IgD-negative memory B cell (primary cell): ENCODE measurements at regions not wholly inside any gene's neighbourhood (a gene's known extent, or its start where the extent isn't known, plus 50 kb on each side); places are given as distances from the start of the nearest gene placed in this dataset.
"Not testable (repeated sequence)": the region's sequence is repeated elsewhere in the genome, so short reads cannot be mapped to it uniquely, and the experiment has no call there.

Experiments used
- H3K27ac Mint-ChIP-seq, 3 donors: one replicate each; pipeline ENCODE4 v1.8.0; 2020 to 2022; ENCODE audit warnings: mild to moderate bottlenecking in 3 of 3, mixed read lengths in 3 of 3, moderate library complexity in 1 of 3
- H3K27me3 Mint-ChIP-seq: one replicate; pipeline ENCODE4 v1.8.0; 2021; ENCODE audit warnings: mixed read lengths
- H3K36me3 Mint-ChIP-seq: one replicate; pipeline ENCODE4 v1.8.0; 2020; ENCODE audit warnings: mild to moderate bottlenecking, mixed read lengths
- H3K4me1 Mint-ChIP-seq, 3 donors: one replicate each; pipeline ENCODE4 v1.8.0; 2020 to 2022; ENCODE audit warnings: mixed read lengths in 3 of 3, mild to moderate bottlenecking in 1 of 3
- H3K4me3 Mint-ChIP-seq, 4 donors: one replicate each; pipeline ENCODE4 v1.8.0; 2020 to 2022; ENCODE audit warnings: mild to moderate bottlenecking in 4 of 4, mixed read lengths in 4 of 4, moderate library complexity in 3 of 4
- H3K9me3 Mint-ChIP-seq, 3 donors: one replicate each; pipeline ENCODE4 v1.8.0; 2020 to 2021; ENCODE audit warnings: mixed read lengths in 3 of 3, mild to moderate bottlenecking in 1 of 3

DNA sequence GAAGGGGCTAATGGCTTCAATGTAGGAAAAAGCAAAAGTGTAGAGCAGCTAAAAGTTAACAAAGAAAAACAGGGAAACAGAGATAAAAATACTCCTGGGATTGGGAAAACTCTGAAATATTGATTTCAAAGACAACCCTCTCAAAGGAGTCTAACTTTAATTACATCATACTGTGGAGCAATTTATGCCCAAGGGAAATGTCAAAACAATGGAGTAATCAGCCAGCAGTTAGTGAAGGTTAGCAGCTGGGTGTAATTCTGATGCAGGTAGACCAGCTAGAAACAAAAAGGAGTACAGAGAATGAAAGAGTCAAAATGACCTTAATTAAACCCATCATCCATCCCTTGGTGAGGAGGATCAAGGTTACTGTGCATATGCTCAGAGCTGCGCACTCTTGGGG lies 169.0 kb downstream of the ADAM29 start:
- peaks cover 2 to 7% (median 3%) of the 10 kb centered on the region in 3 donors for H3K9me3 Mint-ChIP-seq
- H3K4me1 Mint-ChIP-seq, result peaks cover 0 to 2% (median 0%) of the 10 kb centered on the region in 3 donors
- H3K4me3 Mint-ChIP-seq, result no peak overlapping the region
- no peak overlapping the region for H3K27ac Mint-ChIP-seq
- no peaks in the 10 kb centered on the region for H3K36me3 Mint-ChIP-seq
- H3K27me3 Mint-ChIP-seq, result no peaks in the 10 kb centered on the region

DNA sequence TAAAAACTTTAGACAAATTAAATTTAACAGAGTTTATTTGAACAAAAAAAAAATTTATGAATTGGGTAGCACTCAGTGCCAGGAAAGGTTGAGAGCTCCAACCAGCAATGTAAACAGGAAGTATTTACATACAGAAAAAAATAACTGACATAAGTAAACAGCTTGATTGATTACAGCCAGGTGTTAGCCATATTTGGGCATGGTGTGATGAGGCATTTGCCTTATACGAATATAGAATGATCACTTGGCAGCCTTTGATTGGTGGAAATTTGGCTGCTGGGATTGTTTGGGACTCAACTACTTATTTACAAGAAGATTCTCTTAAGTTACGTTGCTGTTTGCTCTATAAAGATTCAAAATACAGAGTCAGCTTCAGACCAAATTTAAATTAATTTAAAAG lies 172.0 kb downstream of the ADAM29 start:
- no peaks in the 10 kb centered on the region for H3K36me3 Mint-ChIP-seq
- no peak overlapping the region for H3K4me3 Mint-ChIP-seq
- H3K9me3 Mint-ChIP-seq, result peaks cover 0 to 7% (median 1%) of the 10 kb centered on the region in 3 donors
- no peaks in the 10 kb centered on the region for H3K27me3 Mint-ChIP-seq
- peaks cover 0 to 3% (median 0%) of the 10 kb centered on the region in 3 donors for H3K4me1 Mint-ChIP-seq
- no peak overlapping the region for H3K27ac Mint-ChIP-seq

- Mint-ChIP-seq H3K4me1 (peaks cover 0 to 3% (median 0%) of the 10 kb centered on the region in 3 donors), H3K9me3 (peaks cover 0 to 13% (median 1%) of the 10 kb centered on the region in 3 donors), H3K4me3 (no peak overlapping the region), H3K27me3 (no peaks in the 10 kb centered on the region), H3K27ac (no peak overlapping the region), H3K36me3 (peaks cover 2% of the 10 kb centered on the region)
Observed at GRCh38 chr4:175091649-175092048, 173.5 kb downstream of the ADAM29 start.

GRCh38 chr4:175092114-175092513 lies 174.0 kb downstream of the ADAM29 start:
- H3K4me1 Mint-ChIP-seq, result peaks cover 0 to 3% (median 0%) of the 10 kb centered on the region in 3 donors
- H3K9me3 Mint-ChIP-seq, result peaks cover 0 to 9% (median 1%) of the 10 kb centered on the region in 3 donors
- no peak overlapping the region for H3K27ac Mint-ChIP-seq
- no peak overlapping the region for H3K4me3 Mint-ChIP-seq
- H3K36me3 Mint-ChIP-seq, result peaks cover 2% of the 10 kb centered on the region
- no peaks in the 10 kb centered on the region for H3K27me3 Mint-ChIP-seq

GRCh38 chr4:175093055-175093454 lies 174.9 kb downstream of the ADAM29 start:
- peak overlapping the region in 1 of 4 donors; percentile 55 for H3K4me3 Mint-ChIP-seq
- H3K9me3 Mint-ChIP-seq, result not testable (repeated sequence)

GRCh38 chr4:175103403-175103802 lies 185.2 kb downstream of the ADAM29 start:
- no peaks in the 10 kb centered on the region for H3K27me3 Mint-ChIP-seq
- H3K4me3 Mint-ChIP-seq, result no peak overlapping the region
- peaks cover 0 to 12% (median 2%) of the 10 kb centered on the region in 3 donors for H3K9me3 Mint-ChIP-seq
- H3K36me3 Mint-ChIP-seq, result peaks cover 2% of the 10 kb centered on the region
- peaks cover 0 to 1% (median 0%) of the 10 kb centered on the region in 3 donors for H3K4me1 Mint-ChIP-seq
- H3K27ac Mint-ChIP-seq, result no peak overlapping the region

More at GRCh38 chr4:175093055-175093454, 174.9 kb downstream of the ADAM29 start:
- H3K36me3 Mint-ChIP-seq, H3K27me3 Mint-ChIP-seq, H3K4me1 Mint-ChIP-seq, H3K27ac Mint-ChIP-seq: not testable (repeated sequence)

DNA sequence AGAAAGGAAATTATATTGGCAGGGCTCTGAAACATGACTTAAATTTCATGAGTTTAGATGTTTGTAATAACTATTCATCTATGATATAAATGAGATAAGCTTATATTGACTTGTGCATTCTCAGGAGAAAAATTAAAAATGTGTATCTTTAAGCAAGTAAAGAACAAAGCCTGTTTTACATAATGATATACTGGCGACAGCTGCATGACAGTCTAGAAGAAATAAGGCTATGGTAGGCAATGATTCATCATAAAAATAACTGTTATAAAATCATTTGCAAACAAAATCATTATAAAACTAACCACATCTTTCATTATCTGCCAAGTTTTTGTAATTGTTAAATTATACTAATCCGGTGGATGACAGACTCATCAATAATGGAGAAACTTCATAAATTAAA lies 188.1 kb downstream of the ADAM29 start:
- H3K36me3 Mint-ChIP-seq, result peaks cover 6% of the 10 kb centered on the region
- peaks cover 0 to 1% (median 0%) of the 10 kb centered on the region in 3 donors for H3K4me1 Mint-ChIP-seq
- H3K9me3 Mint-ChIP-seq, result peaks cover 4 to 33% (median 6%) of the 10 kb centered on the region in 3 donors
- H3K27me3 Mint-ChIP-seq, result no peaks in the 10 kb centered on the region
- no peak overlapping the region for H3K4me3 Mint-ChIP-seq
- no peak overlapping the region for H3K27ac Mint-ChIP-seq

- peaks cover 0 to 1% (median 0%) of the 10 kb centered on the region in 3 donors for H3K4me1 Mint-ChIP-seq
- H3K27ac Mint-ChIP-seq, result peak overlapping the region in 1 of 3 donors; percentile 13
- H3K9me3 Mint-ChIP-seq, result peaks cover 8 to 39% (median 16%) of the 10 kb centered on the region in 3 donors
- no peaks in the 10 kb centered on the region for H3K27me3 Mint-ChIP-seq
- peaks cover 6% of the 10 kb centered on the region for H3K36me3 Mint-ChIP-seq
- no peak overlapping the region for H3K4me3 Mint-ChIP-seq
Observed at GRCh38 chr4:175109933-175110332, 191.8 kb downstream of the ADAM29 start.

DNA sequence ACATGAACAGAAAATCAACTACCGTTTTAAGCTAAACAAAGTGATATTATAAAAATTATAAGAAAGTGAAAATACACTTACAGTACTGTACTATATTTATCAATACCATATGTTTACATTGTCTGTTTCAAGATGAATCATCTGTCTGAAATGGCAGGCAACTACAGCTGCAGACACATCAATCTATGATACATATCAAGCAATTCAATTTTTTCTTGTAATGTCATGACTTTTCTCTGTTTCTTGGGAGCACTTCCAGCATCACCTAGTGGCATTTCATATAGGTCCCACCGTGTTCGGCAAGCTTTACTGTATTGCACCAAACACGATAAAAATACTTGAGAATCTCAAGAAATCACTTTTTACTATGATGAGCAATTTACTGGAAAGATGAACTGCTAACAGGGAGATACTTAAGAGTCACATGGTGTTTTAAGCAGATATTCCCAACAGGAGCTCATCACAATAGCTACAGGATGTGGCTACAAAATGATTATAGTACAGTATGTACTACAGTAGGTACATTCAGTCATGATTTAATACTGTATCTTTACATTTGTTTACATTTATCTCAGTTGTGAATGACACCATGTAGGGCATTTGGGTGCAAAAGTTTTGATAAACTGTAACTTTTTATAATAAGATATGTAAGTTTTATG lies 207.4 kb downstream of the ADAM29 start:
- Mint-ChIP-seq H3K27ac (no peak overlapping the region), H3K4me1 (peaks cover 0 to 4% (median 0%) of the 10 kb centered on the region in 3 donors), H3K36me3 (peaks cover 4% of the 10 kb centered on the region), H3K27me3 (no peaks in the 10 kb centered on the region), H3K4me3 (no peak overlapping the region), H3K9me3 (peaks cover 3 to 33% (median 7%) of the 10 kb centered on the region in 3 donors)

DNA sequence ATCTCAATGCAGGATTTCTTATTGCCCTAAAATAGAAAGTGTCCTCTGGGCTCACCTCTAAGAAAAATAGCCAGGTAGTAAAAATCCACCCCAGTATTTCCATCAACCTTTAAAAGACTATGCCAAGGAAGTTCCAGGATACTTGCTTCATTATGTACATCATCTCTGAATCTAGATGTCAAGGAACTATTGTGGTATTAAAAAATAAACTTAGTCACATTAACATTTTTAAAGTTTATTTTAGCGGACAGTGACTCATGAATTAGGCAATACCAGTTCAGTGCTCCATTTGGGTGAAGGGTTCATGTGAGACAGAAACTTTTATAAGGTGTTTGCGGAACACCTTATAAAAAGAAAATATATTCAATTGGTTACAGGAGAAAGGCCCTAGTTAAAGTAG lies 209.2 kb downstream of the ADAM29 start:
- Mint-ChIP-seq H3K27me3 (no peaks in the 10 kb centered on the region), H3K4me3 (no peak overlapping the region), H3K4me1 (peaks cover 0 to 4% (median 0%) of the 10 kb centered on the region in 3 donors), H3K9me3 (peaks cover 2 to 18% (median 3%) of the 10 kb centered on the region in 3 donors), H3K36me3 (no peaks in the 10 kb centered on the region), H3K27ac (no peak overlapping the region)

- Mint-ChIP-seq H3K4me1 (peaks cover 1 to 7% (median 3%) of the 10 kb centered on the region in 3 donors), H3K36me3 (no peaks in the 10 kb centered on the region), H3K27me3 (no peaks in the 10 kb centered on the region), H3K9me3 (peaks cover 0 to 5% (median 0%) of the 10 kb centered on the region in 3 donors), H3K4me3 (no peak overlapping the region), H3K27ac (no peak overlapping the region)
Observed at GRCh38 chr4:175129797-175130196, 211.6 kb downstream of the ADAM29 start.

DNA sequence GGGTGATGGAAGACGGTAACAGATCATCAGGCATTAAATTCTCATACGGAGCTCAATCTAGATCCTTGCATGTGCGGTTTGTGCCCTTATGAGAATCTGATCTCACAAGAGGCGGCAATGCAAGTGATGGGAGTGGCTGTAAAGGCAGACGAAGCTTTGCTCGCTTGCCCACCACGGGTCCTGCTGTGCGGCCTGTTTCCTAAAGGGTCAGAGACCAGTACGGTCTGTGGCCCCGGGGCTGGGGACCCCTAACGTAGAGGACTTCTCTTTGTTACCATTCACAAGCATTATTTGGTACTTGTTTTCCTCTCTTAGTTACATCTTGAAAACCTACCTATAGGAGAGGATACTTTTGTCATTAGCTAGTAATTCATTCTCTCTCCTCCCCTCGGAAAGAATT lies 221.0 kb downstream of the ADAM29 start:
- Mint-ChIP-seq H3K4me3 (no peak overlapping the region), H3K9me3 (peaks cover 0 to 2% (median 0%) of the 10 kb centered on the region in 3 donors), H3K27me3 (no peaks in the 10 kb centered on the region), H3K27ac (no peak overlapping the region), H3K4me1 (peaks cover 0 to 3% (median 1%) of the 10 kb centered on the region in 3 donors), H3K36me3 (peaks cover 1% of the 10 kb centered on the region)

DNA sequence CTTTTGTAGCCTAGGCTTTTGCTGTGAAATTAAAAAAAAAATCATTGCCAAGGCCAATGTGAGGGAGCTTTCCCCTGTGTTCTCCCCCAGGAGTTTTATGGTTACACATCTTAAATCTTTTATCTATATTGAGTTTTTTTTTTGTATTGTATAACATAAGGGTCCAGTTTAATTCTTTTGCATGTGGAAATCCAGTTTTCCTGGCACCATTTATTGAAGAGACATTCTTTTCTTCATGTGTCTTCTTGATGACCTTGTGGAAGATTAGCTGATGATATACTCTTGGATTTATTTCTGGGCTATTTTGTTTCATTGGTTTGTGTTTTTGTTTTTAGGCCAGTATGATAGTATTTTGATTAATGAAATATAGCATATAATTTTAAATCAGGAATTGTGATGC lies 225.0 kb downstream of the ADAM29 start:
- Mint-ChIP-seq H3K36me3 (peaks cover 1% of the 10 kb centered on the region), H3K9me3 (peaks cover 0 to 6% (median 5%) of the 10 kb centered on the region in 3 donors), H3K27me3 (no peaks in the 10 kb centered on the region), H3K4me3 (no peak overlapping the region), H3K27ac (no peak overlapping the region), H3K4me1 (no peaks in the 10 kb centered on the region)

GRCh38 chr4:175146799-175147198 lies 228.6 kb downstream of the ADAM29 start:
- no peaks in the 10 kb centered on the region for H3K27me3 Mint-ChIP-seq
- H3K36me3 Mint-ChIP-seq, result no peaks in the 10 kb centered on the region
- peaks cover 0 to 10% (median 6%) of the 10 kb centered on the region in 3 donors for H3K9me3 Mint-ChIP-seq
- no peaks in the 10 kb centered on the region for H3K4me1 Mint-ChIP-seq
- no peak overlapping the region for H3K27ac Mint-ChIP-seq
- H3K4me3 Mint-ChIP-seq, result no peak overlapping the region

GRCh38 chr4:175147233-175147632 lies 229.1 kb downstream of the ADAM29 start:
- H3K4me1 Mint-ChIP-seq, result no peaks in the 10 kb centered on the region
- H3K9me3 Mint-ChIP-seq, result peaks cover 0 to 10% (median 10%) of the 10 kb centered on the region in 3 donors
- H3K27me3 Mint-ChIP-seq, result no peaks in the 10 kb centered on the region
- H3K27ac Mint-ChIP-seq, result no peak overlapping the region
- H3K4me3 Mint-ChIP-seq, result no peak overlapping the region
- H3K36me3 Mint-ChIP-seq, result no peaks in the 10 kb centered on the region

GRCh38 chr4:175166020-175166419 lies 247.9 kb downstream of the ADAM29 start:
- H3K27me3 Mint-ChIP-seq, result no peaks in the 10 kb centered on the region
- H3K36me3 Mint-ChIP-seq, result no peaks in the 10 kb centered on the region
- peaks cover 0 to 2% (median 0%) of the 10 kb centered on the region in 3 donors for H3K4me1 Mint-ChIP-seq
- no peak overlapping the region for H3K4me3 Mint-ChIP-seq
- peaks cover 2 to 11% (median 2%) of the 10 kb centered on the region in 3 donors for H3K9me3 Mint-ChIP-seq
- no peak overlapping the region for H3K27ac Mint-ChIP-seq
